GM12864 (cell line): ENCODE measurements at regions not wholly inside any gene's neighbourhood (a gene's known extent, or its start where the extent isn't known, plus 50 kb on each side); places are given as distances from the start of the nearest gene placed in this dataset.

Experiments used
- DNase-seq: peaks from one replicate; pipeline ENCODE4 v3.0.0-alpha.2; 2011; ENCODE audit warnings: low read depth
- H3K4me3 ChIP-seq: 2 replicates; pipeline ENCODE4 v1.5.1; 2011; ENCODE audit warnings: mild to moderate bottlenecking, low read depth, low read length, control low read depth
- CTCF ChIP-seq: IDR thresholded peaks from 2 replicates; pipeline ENCODE4 v1.5.1; 2011; ENCODE audit warnings: low read depth, mild to moderate bottlenecking, moderate library complexity, low read length, control low read depth, inconsistent platforms; ENCODE audit errors: missing control alignments

GRCh38 chr3:181040030-181040429 is 50.5 kb upstream of the DNAJC19 start:
- DNase-seq = no peak
- TF ChIP-seq CTCF = no peak
- H3K4me3 ChIP-seq = no peak overlapping the region
